Activated CD4-positive, alpha-beta T cell treated with anti-CD3 and anti-CD28 coated beads, Interleukin-2, amount 10 ng/mL, durations not matched to agents 7 days and 5 days (primary cell): ENCODE measurements at regions not wholly inside any gene's neighbourhood (a gene's known extent, or its start where the extent isn't known, plus 50 kb on each side); places are given as distances from the start of the nearest gene placed in this dataset.

Experiments
- CTCF ChIA-PET: fragments of 350-600 bp; sonication (Branson Sonifier 250); formaldehyde crosslinking; loops from one replicate; lab custom pipeline; 2021; ENCODE audit warnings: antibody characterized with exemption; lab: Charles Lee
- POLR2A ChIA-PET: fragments of 350-600 bp; sonication (Branson Sonifier 250); formaldehyde crosslinking; loops from one replicate; lab custom pipeline; 2021; ENCODE audit warnings: antibody characterized with exemption; lab: Charles Lee
- DNase-seq: peaks from one replicate; pipeline ENCODE4 v3.0.0-alpha.2; 2020
- H3K27ac Mint-ChIP-seq: one replicate; pipeline ENCODE4 v1.8.0; 2021; ENCODE audit warnings: mild to moderate bottlenecking, moderate library complexity, mixed read lengths
- H3K27me3 Mint-ChIP-seq: one replicate; pipeline ENCODE4 v1.8.0; 2021; ENCODE audit warnings: mixed read lengths
- H3K36me3 Mint-ChIP-seq: one replicate; pipeline ENCODE4 v1.8.0; 2021; ENCODE audit warnings: low read depth, mixed read lengths
- H3K4me1 Mint-ChIP-seq: one replicate; pipeline ENCODE4 v1.8.0; 2021; ENCODE audit warnings: mixed read lengths
- H3K4me3 Mint-ChIP-seq: one replicate; pipeline ENCODE4 v1.8.0; 2021; ENCODE audit warnings: mild to moderate bottlenecking, moderate library complexity, mixed read lengths
- H3K9me3 Mint-ChIP-seq: one replicate; pipeline ENCODE4 v1.8.0; 2021; ENCODE audit warnings: mixed read lengths

DNA sequence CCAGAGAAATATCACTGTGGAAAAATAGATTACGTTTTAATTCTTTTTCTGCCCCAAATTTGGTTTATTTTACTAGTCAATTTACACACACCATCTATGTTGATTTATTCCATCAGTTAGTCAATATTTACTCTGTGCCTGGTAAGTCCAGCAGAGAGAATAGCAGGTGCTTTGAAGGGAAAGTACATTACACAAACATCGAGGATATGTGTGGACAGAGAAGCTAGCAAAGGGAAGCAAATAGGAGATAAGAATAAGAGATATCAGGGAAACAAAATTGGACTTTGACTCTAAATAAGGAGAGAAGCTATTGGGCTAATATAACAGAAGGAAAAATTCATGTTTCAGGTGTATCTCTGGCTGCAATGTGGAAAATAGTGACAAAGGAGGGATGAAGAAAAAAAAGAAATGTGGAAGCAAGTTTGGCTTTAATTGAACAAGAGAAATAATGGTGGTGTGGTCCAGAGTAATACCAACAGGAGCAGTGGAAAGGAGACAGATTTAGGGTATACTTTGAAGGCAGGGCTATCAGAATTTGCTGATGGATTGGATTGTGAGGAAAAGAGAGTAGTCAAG lies 587.7 kb upstream of the CDH6 start:
- peaks cover 20% of the 10 kb centered on the region for H3K9me3 Mint-ChIP-seq
- H3K27ac Mint-ChIP-seq, result no peak overlapping the region
- H3K4me1 Mint-ChIP-seq, result no peaks in the 10 kb centered on the region
- ChIA-PET POLR2A (no interaction called here), CTCF (no interaction called here)
- H3K27me3 Mint-ChIP-seq, result no peaks in the 10 kb centered on the region
- DNase-seq, result no peak
- H3K4me3 Mint-ChIP-seq, result no peak overlapping the region
- no peaks in the 10 kb centered on the region for H3K36me3 Mint-ChIP-seq

DNA sequence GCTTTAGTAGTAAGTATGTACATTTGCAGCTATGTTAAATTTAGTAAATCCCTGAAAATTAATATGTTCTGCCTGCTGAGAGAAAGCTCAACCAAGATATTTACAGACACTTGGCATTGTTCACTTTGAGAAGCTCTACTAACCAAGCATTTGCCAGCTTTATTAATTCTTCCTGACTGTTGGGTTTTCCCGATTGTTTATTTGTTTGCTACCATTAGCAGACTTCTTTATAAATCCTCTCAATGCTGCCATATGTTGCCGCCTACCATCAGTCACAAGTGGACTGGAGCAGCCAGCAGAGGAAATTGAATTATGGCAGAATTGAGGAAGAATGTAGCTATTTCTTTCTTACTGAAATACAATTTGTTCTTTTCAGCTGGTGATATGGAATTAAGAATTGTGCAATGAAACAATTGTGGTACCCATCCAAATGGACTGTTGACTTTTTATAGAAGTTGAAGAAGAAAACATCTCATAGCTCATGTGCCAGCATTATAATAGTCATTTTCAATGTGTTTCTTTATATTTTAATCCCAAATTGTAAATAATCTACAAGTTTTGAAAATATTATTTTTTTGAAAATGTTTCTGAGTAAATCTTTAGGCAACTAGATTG lies 588.7 kb upstream of the CDH6 start:
- H3K27me3 Mint-ChIP-seq, result no peaks in the 10 kb centered on the region
- no peak overlapping the region for H3K4me3 Mint-ChIP-seq
- H3K9me3 Mint-ChIP-seq, result peaks cover 20% of the 10 kb centered on the region
- ChIA-PET POLR2A (no interaction called here), CTCF (no interaction called here)
- H3K4me1 Mint-ChIP-seq, result no peaks in the 10 kb centered on the region
- no peaks in the 10 kb centered on the region for H3K36me3 Mint-ChIP-seq
- DNase-seq, result no peak
- H3K27ac Mint-ChIP-seq, result no peak overlapping the region

DNA sequence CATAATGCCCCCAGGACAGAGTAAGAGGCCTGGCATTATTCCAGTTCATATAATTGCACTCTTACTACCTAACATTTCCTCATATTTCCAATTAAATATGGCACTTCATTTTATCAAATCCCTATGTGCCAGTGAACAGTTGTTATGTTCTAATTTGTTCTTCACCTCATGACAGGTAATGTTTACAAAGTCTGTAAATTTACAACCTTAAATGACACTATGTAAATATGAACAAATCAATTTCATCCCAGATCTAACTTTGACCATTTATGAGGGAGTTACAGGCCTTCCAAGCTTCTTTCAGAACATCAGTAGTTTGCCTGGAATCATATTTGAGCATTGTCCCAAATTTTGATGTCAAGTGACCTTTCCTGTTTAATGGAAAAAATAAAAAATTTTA lies 592.6 kb upstream of the CDH6 start:
- H3K36me3 Mint-ChIP-seq, result no peaks in the 10 kb centered on the region
- no peaks in the 10 kb centered on the region for H3K4me1 Mint-ChIP-seq
- POLR2A ChIA-PET, result no interaction called here
- CTCF ChIA-PET, result no interaction called here
- H3K27ac Mint-ChIP-seq, result no peak overlapping the region
- H3K27me3 Mint-ChIP-seq, result no peaks in the 10 kb centered on the region
- DNase-seq, result no peak
- no peak overlapping the region for H3K4me3 Mint-ChIP-seq
- H3K9me3 Mint-ChIP-seq, result peaks cover 22% of the 10 kb centered on the region

DNA sequence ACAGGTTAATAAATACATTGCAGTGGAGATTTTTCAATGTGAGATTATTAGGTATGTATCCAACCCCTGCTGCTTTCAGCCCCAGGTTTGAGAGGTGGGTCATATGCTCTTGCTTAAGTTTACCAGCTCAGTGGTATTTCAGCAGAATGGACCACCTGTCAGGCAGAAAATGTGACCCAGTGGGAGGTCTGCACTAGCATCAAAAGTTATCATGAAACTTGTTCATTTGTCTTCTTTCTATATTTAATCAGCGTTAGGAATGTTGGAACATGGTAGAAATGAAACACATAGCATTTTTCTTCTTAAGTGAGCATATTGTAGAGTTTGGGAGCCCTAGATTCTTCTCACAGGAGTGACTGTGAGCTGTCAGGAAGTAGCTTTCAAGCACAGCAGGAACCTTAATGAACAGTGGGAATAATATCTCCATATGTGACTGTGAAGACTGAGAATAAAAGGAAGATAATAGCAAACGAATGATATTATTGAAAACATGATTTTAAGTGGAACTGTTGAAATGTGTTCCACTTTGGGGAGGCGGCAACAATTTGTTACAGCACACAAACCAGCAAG lies 596.9 kb upstream of the CDH6 start:
- no peak for DNase-seq
- Mint-ChIP-seq H3K36me3 (no peaks in the 10 kb centered on the region), H3K4me3 (no peak overlapping the region), H3K9me3 (peaks cover 9% of the 10 kb centered on the region), H3K27me3 (no peaks in the 10 kb centered on the region), H3K27ac (no peak overlapping the region), H3K4me1 (no peaks in the 10 kb centered on the region)
- ChIA-PET CTCF (no interaction called here), POLR2A (no interaction called here)

DNA sequence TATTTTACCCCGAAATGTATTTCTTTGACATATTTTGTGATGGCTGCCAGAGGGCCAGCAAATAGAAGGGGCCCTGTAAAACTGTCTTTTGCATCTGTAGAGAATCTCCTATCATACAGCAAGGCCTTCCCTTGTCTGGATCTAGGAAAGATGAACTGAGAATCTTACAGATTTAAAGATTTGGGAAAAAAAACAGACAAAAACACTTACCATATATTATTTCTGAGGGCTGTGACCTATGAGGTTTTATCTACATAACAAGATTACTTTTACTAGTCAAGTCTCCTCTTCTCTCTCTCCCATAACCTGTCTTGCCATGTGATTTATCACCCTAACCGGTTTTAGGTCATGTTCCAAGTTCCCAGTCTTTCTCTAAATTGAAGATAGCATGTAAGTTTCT lies 599.2 kb upstream of the CDH6 start:
- ChIA-PET POLR2A (no interaction called here), CTCF (no interaction called here)
- Mint-ChIP-seq H3K27me3 (no peaks in the 10 kb centered on the region), H3K9me3 (peaks cover 10% of the 10 kb centered on the region), H3K27ac (no peak overlapping the region), H3K4me1 (no peaks in the 10 kb centered on the region), H3K4me3 (no peak overlapping the region), H3K36me3 (no peaks in the 10 kb centered on the region)
- no peak for DNase-seq

DNA sequence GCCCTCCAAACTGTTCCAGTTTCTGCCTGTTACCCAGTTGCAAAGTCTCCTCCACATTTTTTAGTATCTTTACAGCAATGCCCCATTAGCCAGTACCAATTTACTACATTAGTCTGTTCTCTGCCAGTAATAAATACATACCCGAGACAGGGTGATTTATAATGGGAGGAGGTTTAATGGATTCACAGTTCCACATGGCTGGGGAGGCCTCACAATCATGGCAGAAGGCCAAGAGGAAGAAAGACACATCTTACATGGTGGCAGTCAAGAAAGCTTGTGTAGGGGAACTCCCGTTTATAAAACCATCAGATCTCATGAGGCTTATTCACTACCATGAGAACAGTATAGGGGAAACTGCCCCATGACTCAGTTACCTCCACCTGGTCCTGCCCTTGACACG lies 600.7 kb upstream of the CDH6 start:
- H3K4me3 Mint-ChIP-seq, result no peak overlapping the region
- DNase-seq, result no peak
- ChIA-PET CTCF (no interaction called here), POLR2A (no interaction called here)
- H3K27ac Mint-ChIP-seq, result no peak overlapping the region
- peaks cover 5% of the 10 kb centered on the region for H3K9me3 Mint-ChIP-seq
- H3K4me1 Mint-ChIP-seq, result no peaks in the 10 kb centered on the region
- no peaks in the 10 kb centered on the region for H3K36me3 Mint-ChIP-seq
- H3K27me3 Mint-ChIP-seq, result no peaks in the 10 kb centered on the region

DNA sequence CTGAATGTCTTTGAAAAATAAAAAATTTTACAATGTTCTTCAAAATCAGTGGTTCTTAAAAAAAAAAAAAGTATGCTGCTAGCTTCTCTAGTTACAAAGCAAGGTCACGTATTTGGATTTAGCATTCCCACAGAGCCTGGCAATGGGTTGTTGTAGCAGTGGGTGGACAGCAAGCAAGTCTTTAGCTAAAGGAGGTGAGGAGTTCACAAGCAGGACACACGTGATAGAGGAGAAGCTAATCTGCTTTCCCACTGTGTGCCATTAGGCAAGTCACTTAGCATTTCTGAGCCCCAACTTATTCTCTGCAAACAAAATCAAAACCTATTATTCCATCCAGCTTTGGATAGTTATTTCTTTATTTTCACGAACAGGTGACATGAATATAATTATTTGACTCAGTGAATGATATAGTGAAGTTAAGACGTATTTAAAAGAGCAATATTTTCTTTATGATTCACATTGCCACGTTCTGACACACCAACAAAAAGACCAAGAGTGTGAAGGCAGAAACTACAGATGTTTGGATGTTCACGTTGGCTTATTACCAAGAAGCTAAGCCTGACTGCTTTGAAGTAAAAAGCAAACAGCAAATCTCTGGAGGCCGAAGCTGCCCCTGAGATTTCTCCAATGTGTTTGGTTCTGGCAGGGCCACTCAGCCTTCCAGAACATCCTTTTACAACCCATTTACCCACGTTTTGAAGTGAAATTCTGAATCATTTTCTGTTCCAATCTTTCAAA lies 612.1 kb upstream of the CDH6 start:
- Mint-ChIP-seq H3K4me1 (no peaks in the 10 kb centered on the region), H3K9me3 (no peaks in the 10 kb centered on the region), H3K36me3 (no peaks in the 10 kb centered on the region), H3K4me3 (no peak overlapping the region), H3K27me3 (no peaks in the 10 kb centered on the region), H3K27ac (no peak overlapping the region)
- DNase-seq, result no peak
- ChIA-PET POLR2A (no interaction called here), CTCF (no interaction called here)

DNA sequence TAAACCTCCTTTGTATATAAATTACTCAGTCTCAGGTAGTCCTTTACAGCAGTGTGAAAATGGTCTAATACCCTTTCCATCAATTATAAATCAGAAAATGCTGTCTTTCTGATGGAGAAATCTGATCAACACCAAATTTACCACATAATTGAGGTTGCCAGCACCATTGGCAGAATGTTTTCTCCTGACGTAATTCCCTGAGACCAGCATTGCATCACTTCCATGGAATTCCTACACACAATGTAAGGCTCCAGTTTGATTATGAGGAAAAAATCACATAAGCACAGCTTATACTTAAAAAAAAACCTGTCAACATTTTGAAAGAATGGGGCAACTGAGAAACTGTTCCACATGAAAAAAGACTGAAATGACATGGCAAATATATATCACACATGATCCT lies 618.7 kb upstream of the CDH6 start:
- DNase-seq, result no peak
- POLR2A ChIA-PET, result no interaction called here
- Mint-ChIP-seq H3K27ac (no peak overlapping the region), H3K4me3 (no peak overlapping the region), H3K36me3 (no peaks in the 10 kb centered on the region), H3K9me3 (peaks cover 10% of the 10 kb centered on the region), H3K27me3 (no peaks in the 10 kb centered on the region), H3K4me1 (no peaks in the 10 kb centered on the region)
- CTCF ChIA-PET, result no interaction called here

DNA sequence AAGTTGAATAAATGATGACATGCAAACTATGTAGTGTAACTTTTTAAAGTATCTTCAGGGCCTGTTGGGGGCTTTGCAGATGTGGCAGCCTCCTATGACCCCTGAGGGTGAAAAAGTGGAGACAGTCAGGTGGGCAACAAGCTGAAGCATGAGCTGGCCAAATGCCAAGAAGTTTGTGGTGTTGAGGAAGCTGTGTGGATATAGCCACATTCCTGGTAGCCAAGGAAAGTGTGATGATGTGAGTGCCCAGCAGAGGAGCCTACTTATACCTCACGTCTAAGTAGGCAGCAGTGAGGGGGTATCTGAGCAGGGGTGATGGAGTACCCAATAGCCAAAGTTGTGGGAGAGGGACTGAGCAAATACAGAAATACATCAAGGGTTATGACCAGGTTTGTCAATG lies 621.2 kb upstream of the CDH6 start:
- no peaks in the 10 kb centered on the region for H3K36me3 Mint-ChIP-seq
- no peaks in the 10 kb centered on the region for H3K4me1 Mint-ChIP-seq
- CTCF ChIA-PET, result no interaction called here
- H3K9me3 Mint-ChIP-seq, result peaks cover 15% of the 10 kb centered on the region
- DNase-seq, result no peak
- POLR2A ChIA-PET, result no interaction called here
- no peak overlapping the region for H3K4me3 Mint-ChIP-seq
- no peak overlapping the region for H3K27ac Mint-ChIP-seq
- no peaks in the 10 kb centered on the region for H3K27me3 Mint-ChIP-seq

DNA sequence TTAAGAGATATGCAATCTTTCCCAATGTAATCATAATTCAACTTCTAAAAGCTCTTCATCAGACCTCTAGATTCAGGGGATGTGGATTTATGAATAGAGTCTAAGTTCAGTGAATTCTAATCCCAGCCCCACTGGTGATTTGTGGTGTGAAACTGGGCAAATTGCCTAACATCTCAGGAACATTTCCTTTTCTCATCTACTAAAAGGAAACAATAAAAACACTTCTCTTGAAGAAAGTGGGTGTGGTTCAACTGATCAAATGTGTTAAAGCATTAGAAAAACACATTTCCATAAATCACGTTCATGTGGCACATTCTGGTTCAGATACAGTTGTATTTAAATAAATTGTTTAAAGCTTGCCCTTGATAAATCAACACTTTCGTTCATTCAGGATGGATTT lies 631.7 kb upstream of the CDH6 start:
- Mint-ChIP-seq H3K9me3 (peaks cover 4% of the 10 kb centered on the region), H3K4me3 (no peak overlapping the region), H3K27me3 (no peaks in the 10 kb centered on the region), H3K27ac (no peak overlapping the region), H3K4me1 (no peaks in the 10 kb centered on the region), H3K36me3 (no peaks in the 10 kb centered on the region)
- no peak for DNase-seq
- ChIA-PET POLR2A (no interaction called here), CTCF (no interaction called here)

DNA sequence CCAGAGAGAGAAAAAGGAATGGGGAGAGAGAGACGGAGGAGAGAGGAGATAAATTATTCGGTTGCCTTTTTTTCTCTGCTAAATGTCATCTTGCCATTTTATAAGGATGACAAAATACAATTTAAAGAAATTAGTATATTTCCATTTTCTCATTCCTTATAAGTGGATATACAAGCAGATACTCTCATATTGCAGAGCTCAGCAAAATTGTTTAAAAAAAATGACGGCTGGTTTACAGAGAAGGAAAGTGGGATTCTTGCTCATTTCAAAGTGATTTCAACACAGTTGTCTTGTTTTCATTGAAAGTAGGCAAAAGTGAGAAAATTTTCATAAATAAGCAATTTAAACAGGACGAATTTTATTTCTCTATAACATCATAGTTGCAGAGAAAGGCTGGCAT lies 641.9 kb upstream of the CDH6 start:
- no peak for DNase-seq
- Mint-ChIP-seq H3K9me3 (no peaks in the 10 kb centered on the region), H3K27me3 (no peaks in the 10 kb centered on the region), H3K4me3 (no peak overlapping the region), H3K27ac (no peak overlapping the region), H3K36me3 (no peaks in the 10 kb centered on the region), H3K4me1 (no peaks in the 10 kb centered on the region)
- POLR2A ChIA-PET, result no interaction called here
- CTCF ChIA-PET, result no interaction called here

DNA sequence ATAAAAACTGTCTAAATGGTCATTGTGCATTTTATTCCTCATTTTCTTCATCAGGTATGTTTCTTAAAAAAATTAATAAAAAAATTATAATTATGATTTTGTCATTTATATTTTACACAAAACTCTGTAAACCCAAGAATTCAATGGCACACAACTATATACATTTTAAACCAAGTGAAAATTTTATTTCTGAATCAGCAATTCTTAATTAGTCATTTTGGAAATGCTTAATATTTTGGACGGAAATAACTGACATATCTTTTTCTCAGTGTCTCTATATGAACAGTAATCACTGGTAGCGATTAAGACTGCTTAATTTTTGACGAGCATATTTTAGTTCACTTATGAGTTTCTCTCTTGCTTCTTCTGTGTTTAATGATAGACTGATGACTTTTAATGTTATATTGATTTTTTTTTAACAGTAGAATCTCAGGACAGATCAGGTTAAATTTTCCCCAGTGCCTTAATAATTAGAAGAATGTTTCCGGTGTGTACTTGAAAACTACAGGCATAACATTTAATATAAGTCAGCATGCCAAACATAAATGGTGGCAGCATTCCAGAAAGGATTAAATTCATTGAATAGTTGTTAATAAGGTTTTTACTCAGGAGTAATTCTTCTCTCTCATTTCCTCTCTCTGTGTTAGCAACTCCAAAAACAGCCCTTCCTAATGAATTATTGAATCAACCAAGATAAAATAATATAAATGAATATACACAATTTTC lies 644.7 kb upstream of the CDH6 start:
- no peaks in the 10 kb centered on the region for H3K27me3 Mint-ChIP-seq
- no peaks in the 10 kb centered on the region for H3K9me3 Mint-ChIP-seq
- CTCF ChIA-PET, result no interaction called here
- no peak overlapping the region for H3K4me3 Mint-ChIP-seq
- no peaks in the 10 kb centered on the region for H3K4me1 Mint-ChIP-seq
- H3K27ac Mint-ChIP-seq, result no peak overlapping the region
- H3K36me3 Mint-ChIP-seq, result no peaks in the 10 kb centered on the region
- no peak for DNase-seq
- POLR2A ChIA-PET, result no interaction called here

DNA sequence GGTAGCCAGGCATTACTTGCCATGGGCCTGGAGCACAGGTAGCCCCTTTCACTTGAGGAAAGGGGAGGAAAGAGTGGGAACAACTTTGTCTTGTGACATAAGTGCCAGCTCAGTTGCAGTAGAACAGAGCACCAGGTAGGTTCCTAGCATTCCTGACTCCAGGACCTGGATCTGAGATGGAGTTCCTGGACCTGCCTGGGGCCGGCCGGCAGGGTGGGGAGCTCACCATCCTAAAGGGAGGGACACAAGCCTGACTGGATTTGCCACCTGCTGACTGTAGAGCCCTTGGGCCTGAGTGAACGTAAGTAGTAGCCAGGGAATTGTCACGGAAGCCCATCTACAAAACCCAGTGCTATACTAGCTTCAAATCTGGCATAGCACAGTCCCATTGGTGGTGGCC lies 653.3 kb upstream of the CDH6 start:
- Mint-ChIP-seq H3K36me3 (no peaks in the 10 kb centered on the region), H3K4me3 (no peak overlapping the region), H3K4me1 (no peaks in the 10 kb centered on the region), H3K27ac (no peak overlapping the region), H3K27me3 (no peaks in the 10 kb centered on the region), H3K9me3 (peaks cover 4% of the 10 kb centered on the region)
- POLR2A ChIA-PET, result no interaction called here
- no peak for DNase-seq
- CTCF ChIA-PET, result no interaction called here
